Brain microvascular endothelial cell (primary cell): ENCODE measurements at regions not wholly inside any gene's neighbourhood (a gene's known extent, or its start where the extent isn't known, plus 50 kb on each side); places are given as distances from the start of the nearest gene placed in this dataset.

ENCODE experiments used
- DNase-seq: peaks from one replicate; pipeline ENCODE4 v3.0.0-alpha.2; 2020
- H3K27ac ChIP-seq: fragments of 250-450 bp; sonication (Bioruptor Pico); 2 replicates; pipeline ENCODE4 v1.5.1; 2020; ENCODE audit warnings: mild to moderate bottlenecking, moderate library complexity
- H3K27me3 ChIP-seq: fragments of 250-450 bp; sonication (Bioruptor Pico); replicated peaks from 2 replicates; pipeline ENCODE4 v1.5.1; 2020; ENCODE audit warnings: mild to moderate bottlenecking
- H3K36me3 ChIP-seq: fragments of 250-450 bp; sonication (Bioruptor Pico); replicated peaks from 2 replicates; pipeline ENCODE4 v1.5.1; 2020; ENCODE audit warnings: mild to moderate bottlenecking
- H3K4me3 ChIP-seq: 2 replicates; pipeline ENCODE4 v1.5.1; 2011; ENCODE audit warnings: low read depth, mild to moderate bottlenecking, control low read depth, low read length, moderate library complexity
- CTCF ChIP-seq: IDR thresholded peaks from 2 replicates; pipeline ENCODE4 v1.5.1; 2011; ENCODE audit warnings: low read depth, mild to moderate bottlenecking, moderate library complexity, low read length, control low read depth, inconsistent platforms; ENCODE audit errors: missing control alignments
- in situ Hi-C: cut with HindIII; loops from 2 replicates; pipeline ENCODE4 v1.10.0; 2017; ENCODE audit warnings: low sequenced_read_pairs, low pct_ligation_motif_present

- no peak for TF ChIP-seq CTCF
- no peak for DNase-seq
- H3K4me3 ChIP-seq = no peak overlapping the region
- no peaks in the 10 kb centered on the region for H3K36me3 ChIP-seq
- no peaks in the 10 kb centered on the region for H3K27me3 ChIP-seq
- in situ Hi-C loops = no loop called here
- no peak overlapping the region for H3K27ac ChIP-seq
These were observed 107.7 kb upstream of the RET start for GRCh38 chr10:42969147-42969546.

DNA sequence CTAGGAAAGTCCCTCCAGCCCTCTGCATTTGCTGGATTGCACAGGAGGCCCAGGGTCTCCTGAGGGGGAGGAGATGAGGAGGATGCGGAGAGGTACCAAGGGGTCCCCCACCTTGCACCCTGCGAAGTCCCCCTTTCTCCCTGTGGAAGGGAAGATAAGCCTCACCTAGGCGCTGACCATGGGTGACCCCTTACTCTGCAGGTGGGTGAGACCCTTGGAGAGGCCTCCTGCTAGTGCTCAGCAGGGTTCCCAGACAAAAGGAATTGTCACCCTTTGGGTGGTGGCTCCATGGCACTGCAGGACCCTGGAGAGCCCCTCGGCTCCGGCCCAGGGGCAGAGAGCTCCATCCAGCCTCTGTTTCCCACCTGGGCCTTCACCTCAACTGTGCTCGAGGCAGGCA is 107.0 kb upstream of the RET start:
- no peaks in the 10 kb centered on the region for H3K27me3 ChIP-seq
- H3K36me3 ChIP-seq = no peaks in the 10 kb centered on the region
- TF ChIP-seq CTCF = no peak
- H3K4me3 ChIP-seq = no peak overlapping the region
- no peak for DNase-seq
- no peak overlapping the region for H3K27ac ChIP-seq
- in situ Hi-C loops = no loop called here

- Histone ChIP-seq H3K4me3 (no peak overlapping the region), H3K27ac (no peak overlapping the region), H3K36me3 (no peaks in the 10 kb centered on the region), H3K27me3 (no peaks in the 10 kb centered on the region)
- in situ Hi-C loops = no loop called here
- DNase-seq = no peak
- TF ChIP-seq CTCF = no peak
These were observed 106.2 kb upstream of the RET start for GRCh38 chr10:42970451-42971250.

- H3K27ac ChIP-seq = no peak overlapping the region
- H3K27me3 ChIP-seq = no peaks in the 10 kb centered on the region
- in situ Hi-C loops = no loop called here
- TF ChIP-seq CTCF = no peak
- H3K4me3 ChIP-seq = no peak overlapping the region
- no peak for DNase-seq
- no peaks in the 10 kb centered on the region for H3K36me3 ChIP-seq
These were observed 105.6 kb upstream of the RET start for GRCh38 chr10:42971251-42971599.

GRCh38 chr10:42972946-42973345 is 103.9 kb upstream of the RET start:
- no peak for TF ChIP-seq CTCF
- no peak for DNase-seq
- Histone ChIP-seq H3K27ac (no peak overlapping the region), H3K4me3 (no peak overlapping the region), H3K27me3 (no peaks in the 10 kb centered on the region), H3K36me3 (no peaks in the 10 kb centered on the region)
- in situ Hi-C loops = no loop called here

GRCh38 chr10:42973411-42973810 is 103.5 kb upstream of the RET start:
- no peak for DNase-seq
- Histone ChIP-seq H3K36me3 (no peaks in the 10 kb centered on the region), H3K27me3 (no peaks in the 10 kb centered on the region), H3K27ac (no peak overlapping the region), H3K4me3 (no peak overlapping the region)
- in situ Hi-C loops = no loop called here
- TF ChIP-seq CTCF = no peak
